ENCODE measurements at regions not wholly inside any gene's neighbourhood (a gene's known extent, or its start where the extent isn't known, plus 50 kb on each side); places are given as distances from the start of the nearest gene placed in this dataset.

GRCh38 chr2:15829091-15829801, 111.1 kb upstream of the MYCN start:
- no peak overlapping the region for H3K14ac ChIP-seq (ENCODE audit: insufficient read length)
- H4K91ac ChIP-seq (replicated peaks; ENCODE audit: insufficient read length, low read length), result no peak overlapping the region
- H3K9me3 ChIP-seq (ENCODE audit: insufficient read depth in 2 of 2, low read depth in 1 of 2, low read length in 1 of 2), result no peaks in the 10 kb centered on the region
- H2BK20ac ChIP-seq (ENCODE audit: low read length), result no peak overlapping the region
- FAIRE-seq, result no peak
- ChIA-PET POLR2A (ENCODE audit: partially characterized antibody) (no interaction called here), CTCF (ENCODE audit: partially characterized antibody) (interaction anchor here (0.8 to 1.5 kb wide), 2 partner anchors 12 to 212 kb away, joined by 4 read pairs; no protein-coding TSS in a partner anchor)
- no peak overlapping the region for H3K9ac ChIP-seq (replicated peaks in 1 of 4; ENCODE audit: extremely low read depth in 1 of 4, low read depth in 3 of 4, low read length in 3 of 4)
- no peak overlapping the region for H3K23ac ChIP-seq (ENCODE audit: insufficient read length)
- H2BK15ac ChIP-seq (ENCODE audit: low read length), result no peak overlapping the region
- H3K18ac ChIP-seq (ENCODE audit: extremely low read depth, low read length), result no peak overlapping the region
- H3K79me1 ChIP-seq (ENCODE audit: low read depth, low read length), result no peaks in the 10 kb centered on the region
- H3K23me2 ChIP-seq (ENCODE audit: low read depth, low read length), result no peaks in the 10 kb centered on the region
- H3K56ac ChIP-seq (replicated peaks; ENCODE audit: insufficient read length, low read depth, low read length), result no peak overlapping the region
- H2BK120ac ChIP-seq (replicated peaks; ENCODE audit: low read depth, low read length), result no peak overlapping the region
- H2BK5ac ChIP-seq (ENCODE audit: low read depth, low read length), result no peak overlapping the region
- no peak for DNase-seq (ENCODE audit: low read depth in 1 of 2, low spot score in 2 of 2)
- H3K27ac ChIP-seq (ENCODE audit: low read depth, low read length), result no peak overlapping the region
- H3K36me3 ChIP-seq (ENCODE audit: control insufficient read depth in 2 of 4, insufficient read depth in 4 of 4, low read length in 3 of 4), result no peaks in the 10 kb centered on the region
- 93% methylated on average over 7 of the region's 7 CpGs; no CpG with 5 or more reads in 1 of the 2 experiments for WGBS, 2 experiments (ENCODE audit: extremely low coverage in 1 of 2, insufficient coverage in 1 of 2, insufficient read length in 1 of 2, insufficient replicate concordance in 2 of 2, low coverage in 1 of 2, low lambda C conversion rate in 2 of 2, missing lambda C conversion rate in 1 of 2)
- H3K27me3 ChIP-seq (replicated peaks in 1 of 4; ENCODE audit: control insufficient read depth in 3 of 4, extremely low read depth in 1 of 4, insufficient read depth in 3 of 4, low read length in 3 of 4), result no peaks in the 10 kb centered on the region
- no peak overlapping the region for H2AFZ ChIP-seq (ENCODE audit: low read length)
- H2AK5ac ChIP-seq (ENCODE audit: low read depth, low read length), result no peak overlapping the region
- no peak overlapping the region for H2BK12ac ChIP-seq (ENCODE audit: low read depth, low read length)
- TF ChIP-seq GABPA (IDR thresholded peaks at IDR 0.05; ENCODE audit: borderline replicate concordance, insufficient read depth, low read length), result no peak
- no peak overlapping the region for H3K4me3 ChIP-seq (ENCODE audit: extremely low read depth in 1 of 4, insufficient read depth in 2 of 4, low read depth in 3 of 4, low read length in 4 of 4)
- H3K79me2 ChIP-seq (ENCODE audit: control insufficient read depth in 1 of 2, insufficient read depth in 2 of 2, low read length in 2 of 2), result no peaks in the 10 kb centered on the region
- H4K20me1 ChIP-seq (replicated peaks in 1 of 2; ENCODE audit: control insufficient read depth in 1 of 2, insufficient read depth in 2 of 2, low read length in 2 of 2), result no peaks in the 10 kb centered on the region
- H3K4me1 ChIP-seq (replicated peaks in 1 of 4; ENCODE audit: control insufficient read depth in 3 of 4, insufficient read depth in 4 of 4, low read length in 3 of 4), result peaks cover 5 to 14% (median 8%) of the 10 kb centered on the region in 4 experiments; a peak in 6 of 7 replicates
- no peak overlapping the region for H4K5ac ChIP-seq (ENCODE audit: insufficient read length, low read depth, low read length)
- H4K8ac ChIP-seq (ENCODE audit: extremely low read depth, insufficient read depth, low read length), result no peak overlapping the region
- H3K4me2 ChIP-seq (ENCODE audit: insufficient read depth in 1 of 2, low read depth in 2 of 2, low read length in 2 of 2), result no peak overlapping the region
- H3K4ac ChIP-seq (replicated peaks; ENCODE audit: insufficient read length, low read depth, low read length), result no peak overlapping the region
